HepG2 (cell line): ENCODE measurements at regions not wholly inside any gene's neighbourhood (a gene's known extent, or its start where the extent isn't known, plus 50 kb on each side); places are given as distances from the start of the nearest gene placed in this dataset.

Experiments
- AKAP8 ChIP-seq: sonication (generic); formaldehyde crosslinking; IDR thresholded peaks from 2 replicates; pipeline ENCODE4 v1.5.1; 2020; ENCODE audit warnings: mild to moderate bottlenecking, missing genetic modification reagents
- NFKBIZ ChIP-seq: IDR thresholded peaks from 2 replicates; pipeline ENCODE4 v1.6.1; 2018; ENCODE audit warnings: missing genetic modification reagents, missing compliant biosample characterization
- NR1H2 ChIP-seq: sonication (generic); formaldehyde crosslinking; IDR thresholded peaks from 2 replicates; pipeline ENCODE4 v1.8.1; 2022; ENCODE audit warnings: low read depth, missing genetic modification reagents, borderline replicate concordance
- TCF7 ChIP-seq: sonication (generic); IDR thresholded peaks from 2 replicates; pipeline ENCODE4 v1.6.1; 2016; ENCODE audit warnings: antibody characterized with exemption, low read depth
- ZBTB21 ChIP-seq: sonication (generic); formaldehyde crosslinking; IDR thresholded peaks from 2 replicates; pipeline ENCODE4 v1.4.0; 2020; ENCODE audit warnings: missing genetic modification reagents
- ZFYVE20 ChIP-seq: sonication (generic); formaldehyde crosslinking; IDR thresholded peaks from 2 replicates; pipeline ENCODE4 v1.8.0; 2023; ENCODE audit warnings: low read depth, mild to moderate bottlenecking, moderate library complexity, missing genetic modification reagents, borderline replicate concordance
- ZNF256 ChIP-seq: sonication (generic); formaldehyde crosslinking; conservative IDR thresholded peaks from 2 replicates; pipeline ENCODE4 v1.4.0; 2020; ENCODE audit warnings: missing genetic modification reagents
- ZNF564 ChIP-seq: sonication (generic); formaldehyde crosslinking; IDR thresholded peaks from 2 replicates; pipeline ENCODE4 v1.8.1; 2023; ENCODE audit warnings: mild to moderate bottlenecking, missing genetic modification reagents
- ZNF567 ChIP-seq: sonication (generic); formaldehyde crosslinking; IDR thresholded peaks from 2 replicates; pipeline ENCODE4 v1.8.1; 2023; ENCODE audit warnings: mild to moderate bottlenecking, missing genetic modification reagents, borderline replicate concordance
- ZNF589 ChIP-seq: sonication (generic); formaldehyde crosslinking; conservative IDR thresholded peaks from 2 replicates; pipeline ENCODE4 v1.8.0; 2022; ENCODE audit warnings: mild to moderate bottlenecking, moderate library complexity, missing genetic modification reagents
- TF ChIP-seq, protein P1 (sequence below): sonication (generic); formaldehyde crosslinking; conservative IDR thresholded peaks from 2 replicates; pipeline ENCODE4 v1.8.0; 2022; ENCODE audit warnings: missing genetic modification reagents
- TF ChIP-seq, protein P2 (sequence below): sonication (generic); formaldehyde crosslinking; IDR thresholded peaks from 2 replicates; pipeline ENCODE4 v1.4.0; 2020; ENCODE audit warnings: missing genetic modification reagents, borderline replicate concordance
- TF ChIP-seq, protein P3 (sequence below): sonication (generic); formaldehyde crosslinking; IDR thresholded peaks from 2 replicates; pipeline ENCODE4 v1.5.0; 2020; ENCODE audit warnings: missing genetic modification reagents
- TF ChIP-seq, protein P4 (sequence below): sonication (generic); formaldehyde crosslinking; IDR thresholded peaks from 2 replicates; pipeline ENCODE4 v1.5.0; 2020; ENCODE audit warnings: missing genetic modification reagents
- TF ChIP-seq, protein P5 (sequence below): sonication (generic); formaldehyde crosslinking; IDR thresholded peaks from 2 replicates; pipeline ENCODE4 v1.8.0; 2022; ENCODE audit warnings: mild to moderate bottlenecking, missing genetic modification reagents, moderate library complexity
- TF ChIP-seq, protein P6 (sequence below): IDR thresholded peaks from 2 replicates; pipeline ENCODE4 v1.6.1; 2018; ENCODE audit warnings: missing genetic modification reagents, mild to moderate bottlenecking, missing compliant biosample characterization
- TF ChIP-seq, protein P7 (sequence below): IDR thresholded peaks from 2 replicates; pipeline ENCODE4 v1.6.1; 2012; ENCODE audit warnings: inconsistent platforms
- TF ChIP-seq, protein P8 (sequence below): sonication (generic); formaldehyde crosslinking; IDR thresholded peaks from 2 replicates; pipeline ENCODE4 v1.4.0; 2020; ENCODE audit warnings: mild to moderate bottlenecking, low read depth, missing genetic modification reagents

DNA sequence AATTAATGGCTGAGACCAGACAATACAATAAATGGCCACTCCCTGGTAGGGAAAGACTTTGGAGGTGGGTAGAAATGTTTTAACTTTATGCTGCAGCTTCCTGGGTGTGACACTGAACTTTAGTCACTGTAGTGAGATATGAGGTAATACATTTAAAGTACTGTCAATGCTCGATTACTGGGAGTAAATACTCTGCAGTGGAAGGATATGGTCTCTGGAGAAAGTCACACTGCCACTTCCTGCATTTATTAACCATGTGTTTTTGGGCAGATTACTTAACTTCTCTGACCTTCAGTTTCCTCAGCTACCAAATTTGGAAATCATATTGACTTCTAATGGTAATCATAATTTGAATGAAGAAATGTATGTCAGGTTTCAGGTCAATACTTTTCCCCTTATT, 317.1 kb upstream of the TGFBR2 start (continued):
- TF ChIP-seq, protein P1, sequence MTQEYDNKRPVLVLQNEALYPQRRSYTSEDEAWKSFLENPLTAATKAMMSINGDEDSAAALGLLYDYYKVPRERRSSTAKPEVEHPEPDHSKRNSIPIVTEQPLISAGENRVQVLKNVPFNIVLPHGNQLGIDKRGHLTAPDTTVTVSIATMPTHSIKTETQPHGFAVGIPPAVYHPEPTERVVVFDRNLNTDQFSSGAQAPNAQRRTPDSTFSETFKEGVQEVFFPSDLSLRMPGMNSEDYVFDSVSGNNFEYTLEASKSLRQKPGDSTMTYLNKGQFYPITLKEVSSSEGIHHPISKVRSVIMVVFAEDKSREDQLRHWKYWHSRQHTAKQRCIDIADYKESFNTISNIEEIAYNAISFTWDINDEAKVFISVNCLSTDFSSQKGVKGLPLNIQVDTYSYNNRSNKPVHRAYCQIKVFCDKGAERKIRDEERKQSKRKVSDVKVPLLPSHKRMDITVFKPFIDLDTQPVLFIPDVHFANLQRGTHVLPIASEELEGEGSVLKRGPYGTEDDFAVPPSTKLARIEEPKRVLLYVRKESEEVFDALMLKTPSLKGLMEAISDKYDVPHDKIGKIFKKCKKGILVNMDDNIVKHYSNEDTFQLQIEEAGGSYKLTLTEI (CRISPR knock-in tag) = no peak
- TF ChIP-seq TCF7 (no peak), ZNF256 (CRISPR knock-in tag) (no peak), AKAP8 (CRISPR knock-in tag) (no peak), ZNF564 (CRISPR knock-in tag) (no peak), ZFYVE20 (CRISPR knock-in tag) (no peak), ZBTB21 (CRISPR knock-in tag) (peak; percentile 91), ZNF589 (CRISPR knock-in tag) (no peak), NFKBIZ (CRISPR knock-in tag) (no peak), ZNF567 (CRISPR knock-in tag) (no peak), NR1H2 (CRISPR knock-in tag) (no peak)
- TF ChIP-seq, protein P2, sequence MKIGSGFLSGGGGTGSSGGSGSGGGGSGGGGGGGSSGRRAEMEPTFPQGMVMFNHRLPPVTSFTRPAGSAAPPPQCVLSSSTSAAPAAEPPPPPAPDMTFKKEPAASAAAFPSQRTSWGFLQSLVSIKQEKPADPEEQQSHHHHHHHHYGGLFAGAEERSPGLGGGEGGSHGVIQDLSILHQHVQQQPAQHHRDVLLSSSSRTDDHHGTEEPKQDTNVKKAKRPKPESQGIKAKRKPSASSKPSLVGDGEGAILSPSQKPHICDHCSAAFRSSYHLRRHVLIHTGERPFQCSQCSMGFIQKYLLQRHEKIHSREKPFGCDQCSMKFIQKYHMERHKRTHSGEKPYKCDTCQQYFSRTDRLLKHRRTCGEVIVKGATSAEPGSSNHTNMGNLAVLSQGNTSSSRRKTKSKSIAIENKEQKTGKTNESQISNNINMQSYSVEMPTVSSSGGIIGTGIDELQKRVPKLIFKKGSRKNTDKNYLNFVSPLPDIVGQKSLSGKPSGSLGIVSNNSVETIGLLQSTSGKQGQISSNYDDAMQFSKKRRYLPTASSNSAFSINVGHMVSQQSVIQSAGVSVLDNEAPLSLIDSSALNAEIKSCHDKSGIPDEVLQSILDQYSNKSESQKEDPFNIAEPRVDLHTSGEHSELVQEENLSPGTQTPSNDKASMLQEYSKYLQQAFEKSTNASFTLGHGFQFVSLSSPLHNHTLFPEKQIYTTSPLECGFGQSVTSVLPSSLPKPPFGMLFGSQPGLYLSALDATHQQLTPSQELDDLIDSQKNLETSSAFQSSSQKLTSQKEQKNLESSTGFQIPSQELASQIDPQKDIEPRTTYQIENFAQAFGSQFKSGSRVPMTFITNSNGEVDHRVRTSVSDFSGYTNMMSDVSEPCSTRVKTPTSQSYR (CRISPR knock-in tag) = no peak
- TF ChIP-seq, protein P3, sequence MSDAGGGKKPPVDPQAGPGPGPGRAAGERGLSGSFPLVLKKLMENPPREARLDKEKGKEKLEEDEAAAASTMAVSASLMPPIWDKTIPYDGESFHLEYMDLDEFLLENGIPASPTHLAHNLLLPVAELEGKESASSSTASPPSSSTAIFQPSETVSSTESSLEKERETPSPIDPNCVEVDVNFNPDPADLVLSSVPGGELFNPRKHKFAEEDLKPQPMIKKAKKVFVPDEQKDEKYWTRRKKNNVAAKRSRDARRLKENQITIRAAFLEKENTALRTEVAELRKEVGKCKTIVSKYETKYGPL = no peak
- TF ChIP-seq, protein P4, sequence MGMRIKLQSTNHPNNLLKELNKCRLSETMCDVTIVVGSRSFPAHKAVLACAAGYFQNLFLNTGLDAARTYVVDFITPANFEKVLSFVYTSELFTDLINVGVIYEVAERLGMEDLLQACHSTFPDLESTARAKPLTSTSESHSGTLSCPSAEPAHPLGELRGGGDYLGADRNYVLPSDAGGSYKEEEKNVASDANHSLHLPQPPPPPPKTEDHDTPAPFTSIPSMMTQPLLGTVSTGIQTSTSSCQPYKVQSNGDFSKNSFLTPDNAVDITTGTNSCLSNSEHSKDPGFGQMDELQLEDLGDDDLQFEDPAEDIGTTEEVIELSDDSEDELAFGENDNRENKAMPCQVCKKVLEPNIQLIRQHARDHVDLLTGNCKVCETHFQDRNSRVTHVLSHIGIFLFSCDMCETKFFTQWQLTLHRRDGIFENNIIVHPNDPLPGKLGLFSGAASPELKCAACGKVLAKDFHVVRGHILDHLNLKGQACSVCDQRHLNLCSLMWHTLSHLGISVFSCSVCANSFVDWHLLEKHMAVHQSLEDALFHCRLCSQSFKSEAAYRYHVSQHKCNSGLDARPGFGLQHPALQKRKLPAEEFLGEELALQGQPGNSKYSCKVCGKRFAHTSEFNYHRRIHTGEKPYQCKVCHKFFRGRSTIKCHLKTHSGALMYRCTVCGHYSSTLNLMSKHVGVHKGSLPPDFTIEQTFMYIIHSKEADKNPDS (CRISPR knock-in tag) = peak; percentile 100
- TF ChIP-seq, protein P5, sequence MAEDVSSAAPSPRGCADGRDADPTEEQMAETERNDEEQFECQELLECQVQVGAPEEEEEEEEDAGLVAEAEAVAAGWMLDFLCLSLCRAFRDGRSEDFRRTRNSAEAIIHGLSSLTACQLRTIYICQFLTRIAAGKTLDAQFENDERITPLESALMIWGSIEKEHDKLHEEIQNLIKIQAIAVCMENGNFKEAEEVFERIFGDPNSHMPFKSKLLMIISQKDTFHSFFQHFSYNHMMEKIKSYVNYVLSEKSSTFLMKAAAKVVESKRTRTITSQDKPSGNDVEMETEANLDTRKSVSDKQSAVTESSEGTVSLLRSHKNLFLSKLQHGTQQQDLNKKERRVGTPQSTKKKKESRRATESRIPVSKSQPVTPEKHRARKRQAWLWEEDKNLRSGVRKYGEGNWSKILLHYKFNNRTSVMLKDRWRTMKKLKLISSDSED (CRISPR knock-in tag) = no peak
- TF ChIP-seq, protein P6, sequence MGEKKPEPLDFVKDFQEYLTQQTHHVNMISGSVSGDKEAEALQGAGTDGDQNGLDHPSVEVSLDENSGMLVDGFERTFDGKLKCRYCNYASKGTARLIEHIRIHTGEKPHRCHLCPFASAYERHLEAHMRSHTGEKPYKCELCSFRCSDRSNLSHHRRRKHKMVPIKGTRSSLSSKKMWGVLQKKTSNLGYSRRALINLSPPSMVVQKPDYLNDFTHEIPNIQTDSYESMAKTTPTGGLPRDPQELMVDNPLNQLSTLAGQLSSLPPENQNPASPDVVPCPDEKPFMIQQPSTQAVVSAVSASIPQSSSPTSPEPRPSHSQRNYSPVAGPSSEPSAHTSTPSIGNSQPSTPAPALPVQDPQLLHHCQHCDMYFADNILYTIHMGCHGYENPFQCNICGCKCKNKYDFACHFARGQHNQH (CRISPR knock-in tag) = no peak; the same call in 1 of the 2 replicates
- TF ChIP-seq, protein P7, sequence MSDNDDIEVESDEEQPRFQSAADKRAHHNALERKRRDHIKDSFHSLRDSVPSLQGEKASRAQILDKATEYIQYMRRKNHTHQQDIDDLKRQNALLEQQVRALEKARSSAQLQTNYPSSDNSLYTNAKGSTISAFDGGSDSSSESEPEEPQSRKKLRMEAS = peak; percentile 58; the same call in 1 of the 2 replicates
- TF ChIP-seq, protein P8, sequence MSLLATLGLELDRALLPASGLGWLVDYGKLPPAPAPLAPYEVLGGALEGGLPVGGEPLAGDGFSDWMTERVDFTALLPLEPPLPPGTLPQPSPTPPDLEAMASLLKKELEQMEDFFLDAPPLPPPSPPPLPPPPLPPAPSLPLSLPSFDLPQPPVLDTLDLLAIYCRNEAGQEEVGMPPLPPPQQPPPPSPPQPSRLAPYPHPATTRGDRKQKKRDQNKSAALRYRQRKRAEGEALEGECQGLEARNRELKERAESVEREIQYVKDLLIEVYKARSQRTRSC (CRISPR knock-in tag) = no peak
